ENCODE measurements at regions not wholly inside any gene's neighbourhood (a gene's known extent, or its start where the extent isn't known, plus 50 kb on each side); places are given as distances from the start of the nearest gene placed in this dataset.
A peak's percentile ranks its signal among the peaks of the same experiment; 100 is the strongest.

- Histone ChIP-seq H3K9ac (ENCODE audit: low read depth, low read length) (peak overlapping the region; percentile 79), H3K4me1 (ENCODE audit: control insufficient read depth, insufficient read depth, low read length) (peaks cover 74% of the 10 kb centered on the region)
Measured at GRCh38 chr2:42921721-42922120, 129.3 kb upstream of the HAAO start.

GRCh38 chr2:42921147-42921520 is 128.8 kb upstream of the HAAO start:
- H3K4me2 ChIP-seq (ENCODE audit: low read length), result no peak overlapping the region
- no peaks in the 10 kb centered on the region for H3K27me3 ChIP-seq (ENCODE audit: control insufficient read depth, insufficient read depth, low read length)
- H3K36me3 ChIP-seq (ENCODE audit: insufficient read depth, low read length), result no peaks in the 10 kb centered on the region
- H3K9me3 ChIP-seq (replicated peaks; ENCODE audit: low read length), result no peaks in the 10 kb centered on the region
- no peak overlapping the region for H3K4me3 ChIP-seq (ENCODE audit: low read length)
- no peak overlapping the region for H3K9ac ChIP-seq (ENCODE audit: low read depth, low read length)
- peaks cover 68% of the 10 kb centered on the region for H3K4me1 ChIP-seq (ENCODE audit: control insufficient read depth, insufficient read depth, low read length)

More at GRCh38 chr2:42921721-42922120, 129.3 kb upstream of the HAAO start:
- Histone ChIP-seq H3K4me2 (ENCODE audit: low read length) (peak overlapping the region; percentile 48), H3K9me3 (replicated peaks; ENCODE audit: low read length) (no peaks in the 10 kb centered on the region), H3K4me3 (ENCODE audit: low read length) (peak overlapping the region; percentile 6), H3K27me3 (ENCODE audit: control insufficient read depth, insufficient read depth, low read length) (no peaks in the 10 kb centered on the region), H3K36me3 (ENCODE audit: insufficient read depth, low read length) (no peaks in the 10 kb centered on the region)

- no peak overlapping the region for H3K4me3 ChIP-seq (ENCODE audit: low read length)
- H3K9me3 ChIP-seq (replicated peaks; ENCODE audit: low read length), result no peaks in the 10 kb centered on the region
- H3K9ac ChIP-seq (ENCODE audit: low read depth, low read length), result no peak overlapping the region
- H3K36me3 ChIP-seq (ENCODE audit: insufficient read depth, low read length), result no peaks in the 10 kb centered on the region
- no peaks in the 10 kb centered on the region for H3K27me3 ChIP-seq (ENCODE audit: control insufficient read depth, insufficient read depth, low read length)
- H3K4me1 ChIP-seq (ENCODE audit: control insufficient read depth, insufficient read depth, low read length), result peaks cover 63% of the 10 kb centered on the region
- no peak overlapping the region for H3K4me2 ChIP-seq (ENCODE audit: low read length)
Measured at GRCh38 chr2:42920446-42921146, 128.2 kb upstream of the HAAO start.

GRCh38 chr2:42918671-42919318 is 126.4 kb upstream of the HAAO start:
- no peak overlapping the region for H3K9ac ChIP-seq (ENCODE audit: low read depth, low read length)
- no peaks in the 10 kb centered on the region for H3K27me3 ChIP-seq (ENCODE audit: control insufficient read depth, insufficient read depth, low read length)
- H3K9me3 ChIP-seq (replicated peaks; ENCODE audit: low read length), result no peaks in the 10 kb centered on the region
- no peak overlapping the region for H3K4me3 ChIP-seq (ENCODE audit: low read length)
- H3K36me3 ChIP-seq (ENCODE audit: insufficient read depth, low read length), result no peaks in the 10 kb centered on the region
- no peak overlapping the region for H3K4me2 ChIP-seq (ENCODE audit: low read length)
- H3K4me1 ChIP-seq (ENCODE audit: control insufficient read depth, insufficient read depth, low read length), result peaks cover 46% of the 10 kb centered on the region

GRCh38 chr2:42918041-42918440 is 125.7 kb upstream of the HAAO start:
- Histone ChIP-seq H3K4me3 (ENCODE audit: low read length) (no peak overlapping the region), H3K4me2 (ENCODE audit: low read length) (peak overlapping the region; percentile 45), H3K27me3 (ENCODE audit: control insufficient read depth, insufficient read depth, low read length) (no peaks in the 10 kb centered on the region), H3K9ac (ENCODE audit: low read depth, low read length) (peak overlapping the region; percentile 0), H3K4me1 (ENCODE audit: control insufficient read depth, insufficient read depth, low read length) (peaks cover 38% of the 10 kb centered on the region), H3K9me3 (replicated peaks; ENCODE audit: low read length) (no peaks in the 10 kb centered on the region), H3K36me3 (ENCODE audit: insufficient read depth, low read length) (no peaks in the 10 kb centered on the region)

GRCh38 chr2:42917425-42917927 is 125.1 kb upstream of the HAAO start:
- Histone ChIP-seq H3K27me3 (ENCODE audit: control insufficient read depth, insufficient read depth, low read length) (no peaks in the 10 kb centered on the region), H3K4me3 (ENCODE audit: low read length) (peak overlapping the region; percentile 26), H3K4me2 (ENCODE audit: low read length) (peak overlapping the region; percentile 45), H3K4me1 (ENCODE audit: control insufficient read depth, insufficient read depth, low read length) (peaks cover 33% of the 10 kb centered on the region), H3K9ac (ENCODE audit: low read depth, low read length) (peak overlapping the region; percentile 0), H3K36me3 (ENCODE audit: insufficient read depth, low read length) (no peaks in the 10 kb centered on the region), H3K9me3 (replicated peaks; ENCODE audit: low read length) (no peaks in the 10 kb centered on the region)

- Histone ChIP-seq H3K36me3 (ENCODE audit: insufficient read depth, low read length) (no peaks in the 10 kb centered on the region), H3K4me3 (ENCODE audit: low read length) (no peak overlapping the region), H3K9ac (ENCODE audit: low read depth, low read length) (no peak overlapping the region), H3K9me3 (replicated peaks; ENCODE audit: low read length) (no peaks in the 10 kb centered on the region), H3K27me3 (ENCODE audit: control insufficient read depth, insufficient read depth, low read length) (no peaks in the 10 kb centered on the region), H3K4me1 (ENCODE audit: control insufficient read depth, insufficient read depth, low read length) (peaks cover 21% of the 10 kb centered on the region), H3K4me2 (ENCODE audit: low read length) (no peak overlapping the region)
Measured at GRCh38 chr2:42916324-42916723, 123.9 kb upstream of the HAAO start.

GRCh38 chr2:42914860-42915259 is 122.5 kb upstream of the HAAO start:
- Histone ChIP-seq H3K27me3 (ENCODE audit: control insufficient read depth, insufficient read depth, low read length) (no peaks in the 10 kb centered on the region), H3K4me1 (ENCODE audit: control insufficient read depth, insufficient read depth, low read length) (peaks cover 16% of the 10 kb centered on the region), H3K36me3 (ENCODE audit: insufficient read depth, low read length) (no peaks in the 10 kb centered on the region), H3K9ac (ENCODE audit: low read depth, low read length) (no peak overlapping the region), H3K4me2 (ENCODE audit: low read length) (no peak overlapping the region), H3K9me3 (replicated peaks; ENCODE audit: low read length) (no peaks in the 10 kb centered on the region), H3K4me3 (ENCODE audit: low read length) (no peak overlapping the region)

GRCh38 chr2:42914314-42914713 is 121.9 kb upstream of the HAAO start:
- Histone ChIP-seq H3K36me3 (ENCODE audit: insufficient read depth, low read length) (no peaks in the 10 kb centered on the region), H3K4me1 (ENCODE audit: control insufficient read depth, insufficient read depth, low read length) (peaks cover 16% of the 10 kb centered on the region), H3K4me3 (ENCODE audit: low read length) (no peak overlapping the region), H3K9ac (ENCODE audit: low read depth, low read length) (no peak overlapping the region), H3K27me3 (ENCODE audit: control insufficient read depth, insufficient read depth, low read length) (no peaks in the 10 kb centered on the region), H3K9me3 (replicated peaks; ENCODE audit: low read length) (no peaks in the 10 kb centered on the region), H3K4me2 (ENCODE audit: low read length) (no peak overlapping the region)

GRCh38 chr2:42913280-42913878 is 121.0 kb upstream of the HAAO start:
- H3K4me3 ChIP-seq (ENCODE audit: low read length), result no peak overlapping the region
- no peaks in the 10 kb centered on the region for H3K36me3 ChIP-seq (ENCODE audit: insufficient read depth, low read length)
- no peaks in the 10 kb centered on the region for H3K9me3 ChIP-seq (replicated peaks; ENCODE audit: low read length)
- H3K4me1 ChIP-seq (ENCODE audit: control insufficient read depth, insufficient read depth, low read length), result peaks cover 16% of the 10 kb centered on the region
- H3K9ac ChIP-seq (ENCODE audit: low read depth, low read length), result no peak overlapping the region
- no peak overlapping the region for H3K4me2 ChIP-seq (ENCODE audit: low read length)
- H3K27me3 ChIP-seq (ENCODE audit: control insufficient read depth, insufficient read depth, low read length), result no peaks in the 10 kb centered on the region

- no peaks in the 10 kb centered on the region for H3K27me3 ChIP-seq (ENCODE audit: control insufficient read depth, insufficient read depth, low read length)
Measured at GRCh38 chr2:42910645-42911405, 118.4 kb upstream of the HAAO start.

More at GRCh38 chr2:42910645-42911405, 118.4 kb upstream of the HAAO start:
- Histone ChIP-seq H3K9me3 (replicated peaks; ENCODE audit: low read length) (no peaks in the 10 kb centered on the region), H3K4me1 (ENCODE audit: control insufficient read depth, insufficient read depth, low read length) (peaks cover 18% of the 10 kb centered on the region), H3K4me3 (ENCODE audit: low read length) (no peak overlapping the region), H3K36me3 (ENCODE audit: insufficient read depth, low read length) (no peaks in the 10 kb centered on the region), H3K4me2 (ENCODE audit: low read length) (no peak overlapping the region), H3K9ac (ENCODE audit: low read depth, low read length) (no peak overlapping the region)
